Endothelial cell of umbilical vein (primary cell): ENCODE measurements at regions not wholly inside any gene's neighbourhood (a gene's known extent, or its start where the extent isn't known, plus 50 kb on each side); places are given as distances from the start of the nearest gene placed in this dataset.

ENCODE experiments used
- EZH2 ChIP-seq: IDR thresholded peaks from 2 replicates; pipeline ENCODE4 v1.6.1; 2012; ENCODE audit warnings: borderline replicate concordance, low read depth, mild to moderate bottlenecking, moderate library complexity, low read length, inconsistent platforms; ENCODE audit not compliant: severe bottlenecking
- GATA2 ChIP-seq: IDR thresholded peaks from 2 replicates; pipeline ENCODE4 v1.7.0; 2011; ENCODE audit warnings: low read depth, mild to moderate bottlenecking, moderate library complexity, mixed read lengths, low read length; ENCODE audit not compliant: insufficient read length, insufficient read depth
- JUN ChIP-seq: IDR thresholded peaks from 2 replicates; pipeline ENCODE4 v1.6.1; 2011; ENCODE audit warnings: borderline replicate concordance, low read depth; ENCODE audit not compliant: insufficient read length, insufficient read depth
- POLR2A ChIP-seq: IDR thresholded peaks from 2 replicates; pipeline ENCODE4 v1.6.1; 2012; ENCODE audit warnings: low read depth, mild to moderate bottlenecking, control low read depth, low read length
- POLR2AphosphoS5 ChIP-seq: IDR thresholded peaks from 2 replicates; pipeline ENCODE4 v1.6.1; 2012; ENCODE audit warnings: low read depth, mild to moderate bottlenecking, control low read depth, low read length, moderate library complexity; ENCODE audit not compliant: insufficient read depth
- TF ChIP-seq, protein P1 (sequence below), 2 donors: IDR thresholded peaks; 1 replicate in 1 of 2; 2 replicates in 1 of 2; pipeline ENCODE4 v1.5.1; 2011; ENCODE audit warnings: low read length in 2 of 2, mild to moderate bottlenecking in 2 of 2, moderate library complexity in 2 of 2, control low read depth in 1 of 2, inconsistent platforms in 1 of 2, low read depth in 1 of 2; ENCODE audit not compliant: insufficient read depth in 1 of 2; ENCODE audit errors: extremely low read depth in 1 of 2

DNA sequence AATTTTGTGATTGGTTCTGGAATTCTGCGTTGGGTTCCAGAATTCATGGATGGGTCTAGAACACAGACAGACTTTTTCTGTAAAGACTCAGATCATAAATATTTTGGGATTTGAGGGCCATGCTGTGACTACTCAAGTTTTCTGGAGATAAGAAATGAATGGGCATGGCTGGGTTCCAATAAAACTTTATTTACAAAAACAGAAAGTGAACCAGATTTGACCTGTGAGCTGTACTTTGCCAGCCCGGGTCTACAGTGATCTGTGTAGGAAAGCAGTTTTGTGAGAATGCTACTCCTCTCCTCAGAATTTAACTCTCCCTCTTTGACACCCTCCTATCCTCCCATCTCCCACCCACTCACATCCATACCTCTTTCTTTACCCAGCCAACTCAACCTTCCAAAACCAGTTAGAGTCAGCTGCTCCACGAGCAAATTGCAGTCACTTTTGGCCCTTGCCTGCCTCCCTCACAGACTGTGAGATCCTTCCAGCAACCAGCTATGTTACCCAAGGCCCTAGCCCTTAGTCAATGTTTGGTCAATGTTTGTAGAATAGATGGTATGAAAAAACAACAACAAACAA lies 312.8 kb upstream of the ZMIZ1 start:
- TF ChIP-seq POLR2AphosphoS5 (no peak), GATA2 (no peak), POLR2A (no peak), JUN (no peak), EZH2 (no peak)
- TF ChIP-seq, protein P1, sequence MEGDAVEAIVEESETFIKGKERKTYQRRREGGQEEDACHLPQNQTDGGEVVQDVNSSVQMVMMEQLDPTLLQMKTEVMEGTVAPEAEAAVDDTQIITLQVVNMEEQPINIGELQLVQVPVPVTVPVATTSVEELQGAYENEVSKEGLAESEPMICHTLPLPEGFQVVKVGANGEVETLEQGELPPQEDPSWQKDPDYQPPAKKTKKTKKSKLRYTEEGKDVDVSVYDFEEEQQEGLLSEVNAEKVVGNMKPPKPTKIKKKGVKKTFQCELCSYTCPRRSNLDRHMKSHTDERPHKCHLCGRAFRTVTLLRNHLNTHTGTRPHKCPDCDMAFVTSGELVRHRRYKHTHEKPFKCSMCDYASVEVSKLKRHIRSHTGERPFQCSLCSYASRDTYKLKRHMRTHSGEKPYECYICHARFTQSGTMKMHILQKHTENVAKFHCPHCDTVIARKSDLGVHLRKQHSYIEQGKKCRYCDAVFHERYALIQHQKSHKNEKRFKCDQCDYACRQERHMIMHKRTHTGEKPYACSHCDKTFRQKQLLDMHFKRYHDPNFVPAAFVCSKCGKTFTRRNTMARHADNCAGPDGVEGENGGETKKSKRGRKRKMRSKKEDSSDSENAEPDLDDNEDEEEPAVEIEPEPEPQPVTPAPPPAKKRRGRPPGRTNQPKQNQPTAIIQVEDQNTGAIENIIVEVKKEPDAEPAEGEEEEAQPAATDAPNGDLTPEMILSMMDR (IDR thresholded peaks at IDR 0.05; ENCODE audit: extremely low read depth in 1 of 2, insufficient read depth in 1 of 2, low read depth in 1 of 2, low read length in 2 of 2): no peak
